Adipocyte (in vitro differentiated cells): ENCODE measurements at regions not wholly inside any gene's neighbourhood (a gene's known extent, or its start where the extent isn't known, plus 50 kb on each side); places are given as distances from the start of the nearest gene placed in this dataset.

Source experiments
- DNase-seq: peaks from one replicate; pipeline ENCODE4 v3.0.0-alpha.2; 2015; ENCODE audit warnings: low read depth
- H3K27me3 ChIP-seq: replicated peaks from 2 replicates; pipeline ENCODE4 v1.7.0; 2013; ENCODE audit warnings: mild to moderate bottlenecking, low read length, moderate library complexity; ENCODE audit not compliant: control insufficient read depth, insufficient read depth
- H3K36me3 ChIP-seq: 2 replicates; pipeline ENCODE4 v1.7.0; 2013; ENCODE audit warnings: low read length, mild to moderate bottlenecking, moderate library complexity; ENCODE audit not compliant: control insufficient read depth, insufficient read depth, severe bottlenecking
- H3K4me1 ChIP-seq: 2 replicates; pipeline ENCODE4 v1.7.0; 2013; ENCODE audit warnings: mild to moderate bottlenecking, low read length, moderate library complexity; ENCODE audit not compliant: control insufficient read depth, insufficient read depth
- H3K4me3 ChIP-seq: 2 replicates; pipeline ENCODE4 v1.7.0; 2013; ENCODE audit warnings: mild to moderate bottlenecking, low read length, moderate library complexity
- H3K9ac ChIP-seq: 2 replicates; pipeline ENCODE4 v1.7.0; 2013; ENCODE audit warnings: mild to moderate bottlenecking, low read length, moderate library complexity
- H3K9me3 ChIP-seq: 2 replicates; pipeline ENCODE4 v1.7.0; 2013; ENCODE audit warnings: mild to moderate bottlenecking, low read length, moderate library complexity; ENCODE audit not compliant: control insufficient read depth

DNA sequence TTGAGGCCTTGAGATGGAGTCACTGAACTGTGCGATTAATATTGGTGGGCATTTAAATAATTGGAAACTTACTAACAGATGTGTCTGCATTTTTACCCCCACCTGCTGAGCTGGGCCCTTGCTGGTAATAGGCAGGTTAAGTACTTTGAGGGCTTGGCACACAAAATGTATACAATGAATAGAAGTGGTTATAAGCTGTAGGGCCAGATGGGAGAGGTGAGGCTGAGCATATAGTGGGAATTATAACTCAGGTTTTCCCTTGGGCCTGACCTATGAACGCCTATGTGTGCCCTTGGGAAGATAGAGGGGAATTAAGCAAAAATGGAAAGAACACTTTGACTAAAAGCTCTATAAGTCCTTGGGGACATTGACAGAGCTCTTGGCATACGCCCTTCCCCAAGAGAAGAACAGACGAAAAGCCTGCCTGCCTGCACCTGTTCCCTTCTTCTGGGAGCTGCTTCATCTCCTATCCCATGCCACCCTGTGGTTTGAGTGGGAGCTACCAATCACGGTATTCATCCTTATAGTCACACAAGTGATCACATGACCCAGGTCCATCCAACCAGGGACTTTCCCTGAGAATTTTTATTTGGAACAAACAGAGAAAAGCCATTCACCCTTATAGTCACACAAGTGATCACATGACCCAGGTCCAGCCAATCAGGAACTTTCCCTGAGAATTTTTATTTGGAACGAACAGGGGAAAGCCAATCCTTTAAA lies 260.7 kb upstream of the CSF3R start:
- Histone ChIP-seq H3K4me3 (no peak overlapping the region), H3K27me3 (peaks cover 3% of the 10 kb centered on the region), H3K36me3 (no peaks in the 10 kb centered on the region), H3K4me1 (no peaks in the 10 kb centered on the region), H3K9ac (no peak overlapping the region), H3K9me3 (peaks cover 5% of the 10 kb centered on the region)
- DNase-seq: no peak

DNA sequence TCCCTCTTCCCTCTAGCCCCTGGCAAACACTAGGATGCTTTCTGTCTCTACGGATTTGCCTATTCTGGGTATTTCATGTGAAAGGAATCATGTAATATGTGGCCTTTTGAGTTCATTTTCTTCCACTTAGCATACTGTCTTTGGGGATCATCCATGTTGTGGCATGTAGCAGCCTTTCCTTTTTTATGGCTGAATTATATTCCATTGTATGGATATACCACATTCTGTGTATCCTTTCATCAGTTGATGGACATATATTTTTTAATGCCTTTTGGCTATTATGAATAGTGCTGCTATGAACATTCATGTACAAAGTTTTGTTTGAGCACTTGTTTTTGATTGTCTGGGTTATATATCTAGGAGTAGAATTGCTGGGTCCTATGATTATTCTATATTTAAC lies 258.4 kb upstream of the CSF3R start:
- Histone ChIP-seq H3K36me3 (no peaks in the 10 kb centered on the region), H3K9me3 (peaks cover 5% of the 10 kb centered on the region), H3K4me3 (no peak overlapping the region), H3K27me3 (peaks cover 19% of the 10 kb centered on the region), H3K9ac (no peak overlapping the region), H3K4me1 (no peaks in the 10 kb centered on the region)
- no peak for DNase-seq

DNA sequence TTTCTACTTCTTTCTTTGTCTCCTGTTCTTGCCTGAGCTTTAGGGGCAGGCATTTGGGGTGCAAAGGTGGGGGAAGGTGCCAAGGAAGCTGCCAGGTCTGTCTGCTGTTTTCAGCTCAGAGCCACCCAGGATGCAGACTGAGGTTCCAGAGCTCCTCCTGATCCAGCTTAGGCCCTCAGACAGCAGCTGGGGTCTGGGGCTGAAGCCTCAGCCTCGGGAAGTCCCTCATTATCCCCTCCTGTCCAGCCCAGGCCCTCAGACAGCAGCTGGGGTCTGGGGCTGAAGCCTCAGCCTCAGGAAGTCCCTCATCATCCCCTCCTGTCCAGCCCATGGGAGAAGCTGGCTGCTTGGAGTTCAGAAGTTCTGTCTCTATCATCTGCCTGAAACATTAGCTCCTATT lies 257.7 kb upstream of the CSF3R start:
- Histone ChIP-seq H3K4me3 (no peak overlapping the region), H3K27me3 (peaks cover 19% of the 10 kb centered on the region), H3K9me3 (peaks cover 5% of the 10 kb centered on the region), H3K9ac (no peak overlapping the region), H3K4me1 (no peaks in the 10 kb centered on the region), H3K36me3 (no peaks in the 10 kb centered on the region)
- DNase-seq: no peak

DNA sequence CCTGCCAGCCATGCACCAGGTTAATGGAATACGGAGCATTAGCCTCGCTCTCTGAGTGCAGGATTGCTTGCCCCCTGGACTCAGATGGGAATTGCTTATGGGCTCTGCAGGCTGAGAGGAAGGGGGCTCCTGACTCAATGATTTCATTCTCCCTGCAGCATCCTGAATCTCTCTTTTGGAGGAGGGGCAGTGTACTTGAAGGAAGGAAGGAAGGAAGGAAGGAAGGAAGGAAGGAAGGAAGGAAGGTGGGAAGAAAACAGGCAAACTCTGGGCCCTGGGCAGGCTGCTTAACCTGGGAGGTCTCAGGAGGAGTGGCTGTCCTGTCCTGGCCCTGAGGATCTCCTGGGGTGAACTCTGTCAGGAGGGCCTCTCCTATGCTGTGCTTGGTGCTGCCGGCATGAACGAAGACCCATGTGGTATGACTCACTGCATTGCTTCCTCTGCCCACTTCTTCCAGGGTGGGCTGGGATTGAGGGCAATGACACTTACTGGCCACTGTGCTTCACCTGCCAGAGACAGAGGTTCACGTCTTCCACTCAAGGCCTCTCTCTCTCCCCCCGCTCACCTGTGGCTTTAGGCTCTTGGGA lies 257.1 kb upstream of the CSF3R start:
- Histone ChIP-seq H3K4me3 (no peak overlapping the region), H3K9ac (no peak overlapping the region), H3K27me3 (peaks cover 23% of the 10 kb centered on the region), H3K9me3 (peaks cover 5% of the 10 kb centered on the region), H3K4me1 (no peaks in the 10 kb centered on the region), H3K36me3 (no peaks in the 10 kb centered on the region)
- DNase-seq: no peak

DNA sequence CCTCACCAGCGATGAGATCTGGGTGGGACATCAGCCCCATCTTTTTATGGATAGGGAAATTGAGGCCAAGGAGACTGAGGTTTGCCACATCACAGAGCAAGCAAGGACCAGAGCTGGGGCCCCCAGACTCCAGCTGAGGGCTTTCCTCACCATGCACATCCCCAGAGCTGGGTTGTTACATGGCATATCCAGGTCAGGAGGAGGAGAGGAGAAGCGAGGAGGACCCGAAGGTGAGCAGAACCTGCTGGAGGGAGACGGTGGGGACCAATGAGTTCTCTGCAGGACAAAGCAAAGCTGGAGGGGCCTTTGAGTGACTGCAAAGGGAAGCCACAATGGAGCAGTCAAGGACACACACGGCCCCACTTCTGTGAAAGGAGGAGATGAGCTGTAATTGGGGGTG lies 255.5 kb upstream of the CSF3R start:
- peaks cover 5% of the 10 kb centered on the region for H3K9me3 ChIP-seq
- H3K36me3 ChIP-seq: no peaks in the 10 kb centered on the region
- no peak for DNase-seq
- H3K4me3 ChIP-seq: no peak overlapping the region
- H3K4me1 ChIP-seq: no peaks in the 10 kb centered on the region
- H3K9ac ChIP-seq: no peak overlapping the region
- peaks cover 30% of the 10 kb centered on the region for H3K27me3 ChIP-seq

DNA sequence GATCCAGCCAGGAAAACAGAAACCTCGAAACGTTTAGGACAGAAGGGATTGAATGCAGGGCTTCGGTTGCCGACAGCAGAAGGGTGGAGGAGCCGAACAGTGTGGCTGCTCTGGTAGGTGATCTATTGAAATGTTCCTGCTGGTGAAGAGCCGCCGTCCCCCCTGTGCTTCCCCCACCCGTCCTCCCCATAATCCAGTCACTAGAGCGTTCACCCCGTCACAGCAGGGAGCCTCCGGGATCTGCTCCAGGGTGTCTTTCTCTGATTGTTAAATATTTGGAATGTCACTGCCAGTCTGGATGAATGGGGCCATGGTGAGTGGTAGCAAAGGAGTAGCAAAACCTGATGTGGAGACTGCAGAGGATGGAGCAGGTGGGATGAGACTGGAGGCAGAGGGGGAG lies 255.1 kb upstream of the CSF3R start:
- H3K9me3 ChIP-seq: peaks cover 5% of the 10 kb centered on the region
- no peaks in the 10 kb centered on the region for H3K4me1 ChIP-seq
- DNase-seq: no peak

DNA sequence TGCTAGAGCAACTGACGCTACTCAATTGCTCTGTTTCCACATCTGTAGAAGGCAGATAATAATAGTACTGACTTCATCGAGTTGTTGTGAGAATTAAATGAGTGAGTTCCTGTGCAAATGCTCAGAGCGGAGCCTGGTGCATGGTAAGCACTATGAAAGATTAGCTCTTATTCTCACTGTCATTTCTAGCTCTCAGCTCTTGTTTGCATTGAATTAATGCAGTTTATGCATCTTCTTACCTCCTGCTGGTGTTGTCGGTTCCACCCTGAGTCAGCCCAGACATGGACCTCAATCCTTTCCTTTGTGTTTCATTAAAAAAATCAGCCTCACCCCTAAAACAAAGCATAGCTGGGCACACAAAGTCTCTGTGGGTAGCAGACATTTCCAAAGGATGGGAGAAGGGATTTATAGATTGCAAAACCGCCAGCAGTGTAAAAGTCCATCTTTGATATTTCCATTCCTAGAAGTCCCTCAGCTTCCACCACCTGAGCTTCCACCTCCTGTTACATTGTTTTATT lies 254.4 kb upstream of the CSF3R start:
- no peak overlapping the region for H3K9ac ChIP-seq
- no peak overlapping the region for H3K4me3 ChIP-seq
- DNase-seq: no peak
- H3K36me3 ChIP-seq: no peaks in the 10 kb centered on the region
- H3K9me3 ChIP-seq: peaks cover 5% of the 10 kb centered on the region
- peaks cover 30% of the 10 kb centered on the region for H3K27me3 ChIP-seq
- H3K4me1 ChIP-seq: no peaks in the 10 kb centered on the region

More for the DNA sequence above, 255.1 kb upstream of the CSF3R start:
- Histone ChIP-seq H3K9ac (no peak overlapping the region), H3K36me3 (no peaks in the 10 kb centered on the region), H3K4me3 (no peak overlapping the region), H3K27me3 (peaks cover 30% of the 10 kb centered on the region)

DNA sequence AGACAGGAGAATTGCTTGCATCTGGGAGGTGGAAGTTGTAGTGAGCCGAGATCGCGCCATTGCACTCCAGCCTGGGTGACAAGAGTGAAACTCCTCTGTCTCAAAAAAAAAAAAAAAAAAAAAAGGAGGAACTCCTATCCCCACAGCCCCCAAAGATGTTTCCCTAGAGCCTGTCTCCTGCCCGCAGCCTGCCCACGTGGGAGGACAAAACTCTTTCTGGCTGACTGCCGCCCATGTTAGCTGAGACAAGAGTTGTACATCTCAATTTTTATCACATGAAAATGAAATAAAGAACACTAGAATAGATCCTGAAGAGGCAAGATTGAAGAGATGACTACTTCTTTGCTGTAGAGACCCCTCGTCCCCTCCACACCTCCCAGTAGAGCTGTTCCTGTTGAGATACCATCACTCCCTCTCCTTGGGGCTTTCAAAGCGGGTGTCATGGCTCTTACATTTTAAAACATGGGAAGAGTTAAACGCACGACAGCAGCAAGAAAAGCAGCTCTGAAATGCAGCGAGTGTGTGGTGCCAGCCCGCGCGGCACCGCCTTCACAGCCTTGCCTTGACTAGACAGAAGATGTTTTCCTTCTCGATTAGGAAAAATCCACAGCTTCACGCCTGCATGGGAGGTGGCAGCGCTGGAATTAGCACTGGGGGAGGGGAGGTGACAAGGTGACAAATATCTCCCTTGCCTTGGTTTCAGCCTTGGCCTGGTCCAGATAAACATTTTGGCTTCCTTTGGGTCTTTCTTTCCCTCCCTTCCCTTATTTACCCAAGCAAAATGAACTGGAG lies 253.4 kb upstream of the CSF3R start:
- H3K9me3 ChIP-seq: peaks cover 4% of the 10 kb centered on the region
- DNase-seq: no peak
- no peak overlapping the region for H3K9ac ChIP-seq
- H3K36me3 ChIP-seq: no peaks in the 10 kb centered on the region
- no peaks in the 10 kb centered on the region for H3K4me1 ChIP-seq
- no peak overlapping the region for H3K4me3 ChIP-seq
- peaks cover 30% of the 10 kb centered on the region for H3K27me3 ChIP-seq

DNA sequence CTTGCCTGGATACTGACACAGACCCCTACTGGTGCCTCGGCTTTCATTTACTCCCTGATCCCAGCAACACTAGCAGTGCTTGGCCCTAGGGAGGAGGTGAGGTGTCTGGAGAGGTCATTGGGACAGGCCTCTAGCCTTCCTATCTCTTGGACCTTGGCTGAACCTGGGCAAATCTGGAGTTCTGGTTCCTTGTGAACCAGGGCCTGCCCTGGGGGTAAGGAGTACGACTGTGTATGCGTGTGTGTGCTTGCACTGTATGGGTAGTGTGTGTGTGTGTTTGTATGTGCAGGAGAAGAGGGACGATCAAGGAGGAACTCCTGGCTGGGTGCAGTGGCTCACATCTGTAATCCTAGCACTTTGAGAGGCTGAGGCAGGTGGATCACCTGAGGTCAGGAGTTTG lies 252.7 kb upstream of the CSF3R start:
- Histone ChIP-seq H3K4me1 (no peaks in the 10 kb centered on the region), H3K9ac (no peak overlapping the region), H3K36me3 (no peaks in the 10 kb centered on the region), H3K4me3 (no peak overlapping the region), H3K9me3 (no peaks in the 10 kb centered on the region), H3K27me3 (peaks cover 33% of the 10 kb centered on the region)
- DNase-seq: no peak

DNA sequence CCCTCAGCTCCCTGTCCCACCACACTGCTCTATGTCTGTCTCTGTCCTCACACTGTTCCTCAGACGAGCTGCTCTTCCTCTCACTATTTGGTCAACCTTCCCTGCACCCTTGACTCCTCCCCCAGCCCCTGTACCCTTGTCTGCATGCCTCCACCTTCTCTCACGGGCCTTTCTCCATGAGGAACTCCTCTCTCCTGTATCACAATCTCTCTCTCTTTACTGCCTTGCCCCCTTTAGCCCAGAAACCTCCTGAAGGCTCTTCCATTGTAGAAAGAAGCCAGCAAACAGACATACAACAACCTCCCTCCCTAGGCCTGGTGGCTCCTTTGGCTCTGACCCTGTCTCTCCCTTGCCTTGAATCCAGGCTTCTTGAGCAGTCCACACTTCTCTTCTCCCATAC lies 251.6 kb upstream of the CSF3R start:
- no peak for DNase-seq
- Histone ChIP-seq H3K9ac (no peak overlapping the region), H3K4me3 (no peak overlapping the region), H3K9me3 (no peaks in the 10 kb centered on the region), H3K4me1 (no peaks in the 10 kb centered on the region), H3K36me3 (no peaks in the 10 kb centered on the region), H3K27me3 (peaks cover 33% of the 10 kb centered on the region)

DNA sequence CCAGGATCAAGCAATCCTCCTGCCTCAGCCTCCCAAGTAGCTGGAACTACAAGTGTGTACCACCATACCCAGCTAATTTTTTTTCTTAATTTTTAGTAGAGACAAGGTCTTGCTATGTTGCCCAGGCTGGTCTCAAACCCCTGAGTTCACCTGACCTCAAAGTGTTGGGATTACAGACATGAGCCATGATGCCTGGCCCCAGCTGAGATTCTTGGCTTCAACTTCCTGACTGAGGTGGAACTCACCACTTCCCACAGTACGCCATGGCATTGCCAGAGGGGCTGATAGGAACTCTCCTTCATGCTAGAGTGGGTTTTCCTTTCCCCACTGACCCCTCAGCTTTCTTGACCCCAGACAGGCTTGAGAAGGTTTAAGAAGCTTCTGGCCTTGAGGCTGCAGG lies 251.0 kb upstream of the CSF3R start:
- Histone ChIP-seq H3K9ac (no peak overlapping the region), H3K4me3 (no peak overlapping the region), H3K9me3 (no peaks in the 10 kb centered on the region), H3K27me3 (peaks cover 33% of the 10 kb centered on the region), H3K36me3 (no peaks in the 10 kb centered on the region), H3K4me1 (no peaks in the 10 kb centered on the region)
- DNase-seq: no peak
